Neural cell (in vitro differentiated cells): ENCODE measurements at regions not wholly inside any gene's neighbourhood (a gene's known extent, or its start where the extent isn't known, plus 50 kb on each side); places are given as distances from the start of the nearest gene placed in this dataset.

Source experiments
- H2AFZ ChIP-seq: fragments of 200-600, 300-800 bp; sonication (generic), shearing (Covaris generic); 2 replicates; pipeline ENCODE4 v1.6.0; 2014; ENCODE audit warnings: low read depth, mild to moderate bottlenecking, antibody characterized with exemption, low read length, moderate library complexity
- H3F3A ChIP-seq: fragments of 200-600 bp; shearing (Covaris generic); 2 replicates; pipeline ENCODE4 v1.6.1; 2016; ENCODE audit warnings: mild to moderate bottlenecking, moderate library complexity, mixed read lengths, antibody characterized with exemption, low read length; ENCODE audit not compliant: insufficient read depth, poor library complexity, severe bottlenecking
- H3K27ac ChIP-seq: fragments of 200-600, 300-800 bp; sonication (generic), shearing (Covaris generic); 2 replicates; pipeline ENCODE4 v1.5.1; 2014; ENCODE audit warnings: mild to moderate bottlenecking, low read length, moderate library complexity
- H3K27me3 ChIP-seq: fragments of 300-800, 200-600 bp; sonication (generic), shearing (Covaris generic); 2 replicates; pipeline ENCODE4 v1.6.0; 2014; ENCODE audit warnings: mild to moderate bottlenecking, low read depth, low read length, moderate library complexity; ENCODE audit not compliant: insufficient read depth
- H3K36me3 ChIP-seq: fragments of 300-800, 200-600 bp; sonication (generic), shearing (Covaris generic); 2 replicates; pipeline ENCODE4 v1.5.1; 2014; ENCODE audit warnings: mild to moderate bottlenecking, antibody characterized with exemption, low read length, moderate library complexity; ENCODE audit not compliant: insufficient read depth
- H3K4me2 ChIP-seq: fragments of 300-800, 200-600 bp; sonication (generic), shearing (Covaris generic); 2 replicates; pipeline ENCODE4 v1.6.0; 2014; ENCODE audit warnings: mild to moderate bottlenecking, low read length
- H3K4me3 ChIP-seq: fragments of 300-800, 200-600 bp; sonication (generic), shearing (Covaris generic); 2 replicates; pipeline ENCODE4 v1.5.1; 2014; ENCODE audit warnings: mild to moderate bottlenecking, low read length, moderate library complexity
- H3K79me2 ChIP-seq: fragments of 200-600 bp; shearing (Covaris generic); replicated peaks from 2 replicates; pipeline ENCODE4 v1.6.0; 2014; ENCODE audit warnings: mild to moderate bottlenecking, low read length, moderate library complexity; ENCODE audit not compliant: insufficient read depth
- H3K9ac ChIP-seq: fragments of 300-800, 200-600 bp; sonication (generic), shearing (Covaris generic); 2 replicates; pipeline ENCODE4 v1.6.1; 2016; ENCODE audit warnings: mild to moderate bottlenecking, low read length, mixed read lengths
- H3K9me2 ChIP-seq: fragments of 200-600 bp; shearing (Covaris generic); 2 replicates; pipeline ENCODE4 v1.6.1; 2016; ENCODE audit warnings: mild to moderate bottlenecking, low read length, mixed read lengths; ENCODE audit not compliant: insufficient read depth
- H3K9me3 ChIP-seq: fragments of 200-600, 300-800 bp; sonication (generic), shearing (Covaris generic); 2 replicates; pipeline ENCODE4 v1.6.1; 2016; ENCODE audit warnings: mild to moderate bottlenecking, mixed run types, low read length, moderate library complexity, mixed read lengths
- H4K20me1 ChIP-seq: fragments of 200-600 bp; shearing (Covaris generic); 2 replicates; pipeline ENCODE4 v1.6.1; 2016; ENCODE audit warnings: mild to moderate bottlenecking, mixed run types; ENCODE audit not compliant: insufficient read depth
- CTCF ChIP-seq: fragments of 450-650 bp; IDR thresholded peaks from 2 replicates; pipeline ENCODE4 v1.5.1; 2014; ENCODE audit warnings: antibody characterized with exemption, mild to moderate bottlenecking, moderate library complexity; ENCODE audit not compliant: poor library complexity, severe bottlenecking
- EP300 ChIP-seq: fragments of 450-650 bp; conservative IDR thresholded peaks from 2 replicates; pipeline ENCODE4 v1.6.1; 2014; ENCODE audit warnings: antibody characterized with exemption, mild to moderate bottlenecking, moderate library complexity; ENCODE audit not compliant: poor library complexity, severe bottlenecking
- EZH2 ChIP-seq: fragments of 200-600, 300-800 bp; shearing (Covaris generic), sonication (generic); IDR thresholded peaks from 2 replicates; pipeline ENCODE4 v1.6.1; 2014; ENCODE audit warnings: antibody characterized with exemption, low read length, borderline replicate concordance, mild to moderate bottlenecking; ENCODE audit not compliant: insufficient read depth, poor library complexity, severe bottlenecking
- MXI1 ChIP-seq: fragments of 450-650 bp; conservative IDR thresholded peaks from 2 replicates; pipeline ENCODE4 v1.6.1; 2014; ENCODE audit warnings: antibody characterized with exemption, mild to moderate bottlenecking; ENCODE audit not compliant: poor library complexity, severe bottlenecking
- POLR2AphosphoS5 ChIP-seq: IDR thresholded peaks from 2 replicates; pipeline ENCODE4 v1.6.1; 2012
- RAD21 ChIP-seq: fragments of 450-650 bp; conservative IDR thresholded peaks from 2 replicates; pipeline ENCODE4 v1.6.1; 2014; ENCODE audit warnings: antibody characterized with exemption, mild to moderate bottlenecking, moderate library complexity
- REST ChIP-seq: IDR thresholded peaks from 2 replicates; pipeline ENCODE4 v1.6.1; 2012; ENCODE audit warnings: borderline replicate concordance
- SMC3 ChIP-seq: fragments of 450-650 bp; conservative IDR thresholded peaks from 2 replicates; pipeline ENCODE4 v1.6.1; 2014; ENCODE audit warnings: antibody characterized with exemption, mild to moderate bottlenecking, moderate library complexity; ENCODE audit not compliant: poor library complexity
- TAF1 ChIP-seq: IDR thresholded peaks from 2 replicates; pipeline ENCODE4 v1.6.1; 2012; ENCODE audit warnings: low read depth

GRCh38 chr3:35919160-35919559 lies 279.8 kb downstream of the ARPP21 start:
- no peaks in the 10 kb centered on the region for H3K9me2 ChIP-seq
- no peaks in the 10 kb centered on the region for H3K9me3 ChIP-seq
- H3K4me3 ChIP-seq: no peak overlapping the region
- TF ChIP-seq EZH2: no peak
- TF ChIP-seq CTCF: no peak
- no peak for TF ChIP-seq RAD21
- no peak for TF ChIP-seq POLR2AphosphoS5
- TF ChIP-seq MXI1: no peak
- no peak for TF ChIP-seq TAF1
- no peak for TF ChIP-seq SMC3
- TF ChIP-seq EP300: no peak
- no peak for TF ChIP-seq REST
- no peaks in the 10 kb centered on the region for H3K36me3 ChIP-seq
- H4K20me1 ChIP-seq: no peaks in the 10 kb centered on the region
- H2AFZ ChIP-seq: no peak overlapping the region
- H3K27me3 ChIP-seq: no peaks in the 10 kb centered on the region
- no peaks in the 10 kb centered on the region for H3K79me2 ChIP-seq
- H3K4me2 ChIP-seq: no peak overlapping the region
- no peaks in the 10 kb centered on the region for H3F3A ChIP-seq
- no peak overlapping the region for H3K27ac ChIP-seq
- H3K9ac ChIP-seq: no peak overlapping the region

GRCh38 chr3:35921718-35922117 lies 282.4 kb downstream of the ARPP21 start:
- Histone ChIP-seq H3K36me3 (no peaks in the 10 kb centered on the region), H3K9ac (no peak overlapping the region), H3K9me3 (no peaks in the 10 kb centered on the region), H4K20me1 (no peaks in the 10 kb centered on the region), H3K4me2 (no peak overlapping the region), H3K9me2 (no peaks in the 10 kb centered on the region), H3K27me3 (no peaks in the 10 kb centered on the region), H2AFZ (no peak overlapping the region), H3K27ac (no peak overlapping the region), H3K4me3 (no peak overlapping the region), H3F3A (no peaks in the 10 kb centered on the region), H3K79me2 (no peaks in the 10 kb centered on the region)
- TF ChIP-seq RAD21 (no peak), POLR2AphosphoS5 (no peak), EP300 (no peak), TAF1 (no peak), CTCF (no peak), MXI1 (no peak), EZH2 (no peak)
